B cell (primary cell): ENCODE measurements at regions not wholly inside any gene's neighbourhood (a gene's known extent, or its start where the extent isn't known, plus 50 kb on each side); places are given as distances from the start of the nearest gene placed in this dataset.

ENCODE experiments used
- CTCF ChIP-seq: fragments of 200-600 bp; IDR thresholded peaks from one replicate; pipeline ENCODE4 v1.8.0; 2022; ENCODE audit warnings: antibody characterized with exemption, mild to moderate bottlenecking
- EZH2 ChIP-seq: IDR thresholded peaks from 2 replicates; pipeline ENCODE4 v1.6.1; 2012; ENCODE audit warnings: borderline replicate concordance, low read depth, mild to moderate bottlenecking, moderate library complexity, low read length; ENCODE audit not compliant: insufficient read depth, poor library complexity, severe bottlenecking

- TF ChIP-seq CTCF (no peak), EZH2 (no peak)
These were observed 120.1 kb upstream of the CHST15 start for GRCh38 chr10:124213471-124213870.
